Naive thymus-derived CD4-positive, alpha-beta T cell (primary cell): ENCODE measurements at regions not wholly inside any gene's neighbourhood (a gene's known extent, or its start where the extent isn't known, plus 50 kb on each side); places are given as distances from the start of the nearest gene placed in this dataset.

Experiments used
- ATAC-seq: fragments of 150-1000 bp; cut with Tn5 transposase; 2 replicates; pipeline ENCODE4 v1.10.0; 2021; ENCODE audit warnings: mild to moderate bottlenecking, moderate library complexity
- CTCF ChIA-PET: fragments of 350-600 bp; sonication (Branson Sonifier 250); formaldehyde crosslinking; loops from one replicate; lab custom pipeline; 2021; ENCODE audit warnings: antibody characterized with exemption; lab: Charles Lee
- POLR2A ChIA-PET: fragments of 350-600 bp; sonication (Branson Sonifier 250); formaldehyde crosslinking; loops from one replicate; lab custom pipeline; 2021; ENCODE audit warnings: antibody characterized with exemption, inconsistent platforms; lab: Charles Lee
- DNase-seq, 9 donors: peaks; one replicate each; pipeline versions ENCODE4 v3.0.0 to v3.0.0-alpha.2; 2020 to 2022; ENCODE audit warnings: mixed read lengths in 1 of 9
- H3K27ac ChIP-seq: one replicate; pipeline ENCODE4 v1.7.0; 2013; ENCODE audit warnings: mild to moderate bottlenecking, low read depth, low read length, moderate library complexity
- H3K27me3 ChIP-seq, 2 donors: one replicate each; pipeline ENCODE4 v1.7.0; 2013; ENCODE audit warnings: low read length in 2 of 2, mild to moderate bottlenecking in 2 of 2, moderate library complexity in 2 of 2; ENCODE audit not compliant: control insufficient read depth in 2 of 2, insufficient read depth in 2 of 2
- H3K36me3 ChIP-seq, 3 experiments: 1 replicate in 2 of 3; 2 replicates in 1 of 3; pipeline ENCODE4 v1.7.0; 2013; ENCODE audit warnings: low read length in 3 of 3, mild to moderate bottlenecking in 3 of 3, moderate library complexity in 1 of 3; ENCODE audit not compliant: insufficient read depth in 3 of 3, control insufficient read depth in 2 of 3
- H3K4me1 ChIP-seq, 2 donors: one replicate each; pipeline ENCODE4 v1.7.0; 2013; ENCODE audit warnings: low read length in 2 of 2, mild to moderate bottlenecking in 2 of 2, moderate library complexity in 1 of 2; ENCODE audit not compliant: control insufficient read depth in 2 of 2, insufficient read depth in 2 of 2
- H3K4me3 ChIP-seq: 2 replicates; pipeline ENCODE4 v1.7.0; 2013; ENCODE audit warnings: mild to moderate bottlenecking, low read length
- H3K9me3 ChIP-seq, 3 experiments: 1 replicate in 2 of 3; 2 replicates in 1 of 3; pipeline ENCODE4 v1.7.0; 2013; ENCODE audit warnings: low read length in 3 of 3; ENCODE audit not compliant: control insufficient read depth in 2 of 3
- H3K27ac Mint-ChIP-seq, 9 donors: one replicate each; pipeline ENCODE4 v1.8.0; 2020 to 2022; ENCODE audit warnings: mixed read lengths in 9 of 9, mild to moderate bottlenecking in 8 of 9, moderate library complexity in 5 of 9, inconsistent platforms in 2 of 9
- H3K27me3 Mint-ChIP-seq, 5 donors: one replicate each; pipeline ENCODE4 v1.8.0; 2021 to 2022; ENCODE audit warnings: mixed read lengths in 5 of 5, mild to moderate bottlenecking in 1 of 5
- H3K36me3 Mint-ChIP-seq, 5 donors: one replicate each; pipeline ENCODE4 v1.8.0; 2020 to 2022; ENCODE audit warnings: mixed read lengths in 5 of 5, mild to moderate bottlenecking in 3 of 5, inconsistent platforms in 1 of 5
- H3K4me1 Mint-ChIP-seq, 7 donors: one replicate each; pipeline ENCODE4 v1.8.0; 2020 to 2022; ENCODE audit warnings: mixed read lengths in 7 of 7, mild to moderate bottlenecking in 3 of 7, inconsistent platforms in 1 of 7
- H3K4me3 Mint-ChIP-seq, 10 donors: one replicate each; pipeline ENCODE4 v1.8.0; 2020 to 2022; ENCODE audit warnings: mild to moderate bottlenecking in 10 of 10, mixed read lengths in 10 of 10, moderate library complexity in 6 of 10, inconsistent platforms in 2 of 10
- H3K9me3 Mint-ChIP-seq, 11 donors: one replicate each; pipeline ENCODE4 v1.8.0; 2020 to 2022; ENCODE audit warnings: mixed read lengths in 11 of 11, mild to moderate bottlenecking in 4 of 11, inconsistent platforms in 1 of 11, moderate library complexity in 1 of 11
- intact Hi-C, 2 donors: fragments of 100-400 bp; cut with micrococcal nuclease; formaldehyde crosslinking; loops; one replicate each; pipeline ENCODE4 v1.15.1; 2023

DNA sequence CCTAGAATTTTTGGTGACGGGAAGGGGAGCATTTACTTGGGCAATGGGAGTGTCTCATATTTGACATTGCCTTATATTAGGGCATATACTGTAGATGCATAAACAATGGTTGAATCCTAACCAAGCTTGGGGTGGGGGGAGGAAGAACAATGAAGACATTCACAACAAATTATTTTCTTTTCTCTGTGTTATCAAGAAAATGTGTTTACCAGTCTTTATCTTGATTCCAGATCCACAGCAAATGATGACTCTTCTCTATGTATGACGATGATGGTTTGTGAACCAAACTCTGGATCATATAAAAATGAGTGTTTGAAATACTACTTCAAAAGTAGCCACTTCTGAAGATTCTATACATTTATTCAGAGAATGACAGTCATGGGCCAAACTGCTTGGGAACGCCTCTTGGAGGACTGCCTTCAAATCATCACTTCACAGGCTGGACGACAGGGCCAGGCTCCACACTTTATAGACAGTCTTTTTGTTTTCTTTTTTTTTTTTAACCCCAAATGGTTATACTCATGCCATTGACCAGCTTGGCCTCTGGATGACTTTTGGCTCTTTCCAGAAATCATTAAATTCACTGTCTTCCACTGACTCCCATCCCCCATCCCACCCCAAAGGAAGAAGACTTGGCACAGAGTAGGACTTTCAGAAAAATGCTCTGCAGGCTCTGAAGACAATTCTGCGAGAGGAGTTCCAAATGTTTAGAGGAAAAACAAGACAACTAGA is 123.8 kb upstream of the LIFR start:
- H3K4me3 Mint-ChIP-seq = no peak overlapping the region
- no peaks in the 10 kb centered on the region for H3K36me3 Mint-ChIP-seq
- peaks cover 0 to 10% (median 2%) of the 10 kb centered on the region in 11 donors for H3K9me3 Mint-ChIP-seq
- DNase-seq = no peak
- H3K27me3 Mint-ChIP-seq = peaks cover 4 to 15% (median 10%) of the 10 kb centered on the region in 5 donors
- ChIA-PET POLR2A (no interaction called here), CTCF (no interaction called here)
- Histone ChIP-seq H3K36me3 (no peaks in the 10 kb centered on the region), H3K27ac (no peak overlapping the region), H3K4me3 (no peak overlapping the region), H3K4me1 (no peaks in the 10 kb centered on the region), H3K27me3 (no peaks in the 10 kb centered on the region), H3K9me3 (no peaks in the 10 kb centered on the region)
- no peak for ATAC-seq
- H3K4me1 Mint-ChIP-seq = no peaks in the 10 kb centered on the region
- no peak overlapping the region for H3K27ac Mint-ChIP-seq
- intact Hi-C loops = no loop called here

DNA sequence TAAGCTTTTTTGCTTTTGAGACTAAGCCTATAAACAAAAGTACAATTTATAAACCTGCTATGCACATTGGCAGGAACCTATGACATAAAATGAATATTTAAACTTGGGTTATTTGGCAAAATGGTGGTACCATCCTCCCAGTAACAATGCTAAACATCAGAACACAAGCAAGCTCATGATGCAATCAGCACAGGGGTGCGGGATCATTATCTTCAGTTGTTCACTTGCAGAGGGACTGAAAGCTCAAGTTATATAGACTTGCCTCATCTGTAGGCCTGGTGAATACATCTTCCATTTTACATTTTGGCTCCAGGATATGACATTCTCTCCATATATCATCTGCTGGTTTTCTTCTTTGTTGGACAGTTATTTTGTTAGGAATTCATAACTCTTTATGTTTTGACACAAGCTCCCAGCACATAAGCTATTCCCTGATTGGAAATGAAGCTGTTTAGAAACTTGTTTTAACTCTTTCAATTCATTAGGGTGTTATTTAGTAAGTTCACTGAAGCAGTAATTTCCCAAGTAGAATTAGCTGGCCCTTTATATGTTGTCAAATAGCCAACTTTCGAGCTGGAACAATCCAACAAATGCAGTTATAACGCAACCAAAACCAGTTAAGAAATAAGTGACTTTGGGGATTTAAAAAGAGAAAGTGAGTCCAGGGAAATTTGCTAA is 124.7 kb upstream of the LIFR start:
- DNase-seq (no peak), ATAC-seq (no peak)
- Histone ChIP-seq H3K36me3 (no peaks in the 10 kb centered on the region), H3K4me3 (no peak overlapping the region), H3K27me3 (no peaks in the 10 kb centered on the region), H3K9me3 (no peaks in the 10 kb centered on the region), H3K4me1 (no peaks in the 10 kb centered on the region), H3K27ac (no peak overlapping the region)
- intact Hi-C loops = no loop called here
- Mint-ChIP-seq H3K27me3 (peaks cover 2 to 15% (median 10%) of the 10 kb centered on the region in 5 donors), H3K9me3 (peaks cover 0 to 4% (median 0%) of the 10 kb centered on the region in 11 donors), H3K4me1 (no peaks in the 10 kb centered on the region), H3K27ac (no peak overlapping the region), H3K36me3 (no peaks in the 10 kb centered on the region), H3K4me3 (no peak overlapping the region)
- ChIA-PET POLR2A (no interaction called here), CTCF (no interaction called here)

DNA sequence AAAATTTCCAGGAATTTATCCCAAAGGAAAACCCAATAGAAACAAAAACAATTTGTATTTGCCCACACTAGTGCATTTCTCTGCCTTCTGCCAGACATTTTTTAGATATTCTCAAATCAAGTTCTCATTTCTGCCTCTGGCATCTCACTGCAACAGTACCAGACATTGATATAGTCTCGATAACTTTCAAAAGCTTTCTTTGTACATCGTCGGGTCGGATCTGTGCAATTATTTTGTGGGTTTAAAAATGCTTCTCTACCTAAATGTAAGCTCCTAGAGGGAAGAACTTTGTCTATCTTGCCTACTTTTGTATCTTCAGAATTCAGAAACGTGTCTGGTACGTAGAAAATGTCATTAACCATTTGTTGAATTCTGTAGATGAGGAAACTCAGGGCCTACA is 125.5 kb upstream of the LIFR start:
- no peak overlapping the region for H3K4me3 Mint-ChIP-seq
- H3K9me3 ChIP-seq = no peaks in the 10 kb centered on the region
- no peaks in the 10 kb centered on the region for H3K4me1 Mint-ChIP-seq
- H3K36me3 Mint-ChIP-seq = no peaks in the 10 kb centered on the region
- peaks cover 0 to 4% (median 0%) of the 10 kb centered on the region in 11 donors for H3K9me3 Mint-ChIP-seq
- no peak for ATAC-seq
- peaks cover 2 to 15% (median 10%) of the 10 kb centered on the region in 5 donors for H3K27me3 Mint-ChIP-seq
- no peak for DNase-seq
- intact Hi-C loops = no loop called here
- H3K27me3 ChIP-seq = no peaks in the 10 kb centered on the region
- H3K27ac ChIP-seq = no peak overlapping the region
- H3K4me1 ChIP-seq = no peaks in the 10 kb centered on the region
- no peak overlapping the region for H3K4me3 ChIP-seq
- ChIA-PET POLR2A (no interaction called here), CTCF (no interaction called here)
- no peak overlapping the region for H3K27ac Mint-ChIP-seq
- no peaks in the 10 kb centered on the region for H3K36me3 ChIP-seq

DNA sequence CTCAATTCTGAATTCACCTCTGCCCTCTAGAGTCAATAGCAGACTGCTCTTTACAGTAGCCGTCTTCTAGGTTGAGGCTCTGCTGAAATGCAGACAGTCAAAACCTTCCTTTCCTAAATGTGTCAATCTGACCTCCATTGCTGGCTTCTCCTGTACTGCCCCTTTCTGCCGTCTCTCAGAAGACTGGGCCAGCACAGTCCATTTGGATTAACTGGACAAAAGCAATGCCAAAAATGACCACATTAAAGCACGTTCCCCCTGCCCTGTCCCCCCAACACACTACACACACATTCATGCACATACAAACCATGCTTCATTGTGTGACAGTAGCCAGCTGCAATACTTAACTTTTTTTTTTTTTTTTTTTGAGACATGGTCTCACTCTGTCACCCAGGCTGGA is 130.2 kb upstream of the LIFR start:
- Mint-ChIP-seq H3K4me3 (no peak overlapping the region), H3K27ac (no peak overlapping the region), H3K4me1 (no peaks in the 10 kb centered on the region), H3K27me3 (peaks cover 2 to 42% (median 28%) of the 10 kb centered on the region in 5 donors), H3K9me3 (peaks cover 0 to 21% (median 10%) of the 10 kb centered on the region in 11 donors), H3K36me3 (no peaks in the 10 kb centered on the region)
- Histone ChIP-seq H3K4me1 (no peaks in the 10 kb centered on the region), H3K4me3 (no peak overlapping the region), H3K9me3 (no peaks in the 10 kb centered on the region), H3K27ac (no peak overlapping the region), H3K36me3 (no peaks in the 10 kb centered on the region), H3K27me3 (no peaks in the 10 kb centered on the region)
- ATAC-seq = no peak
- intact Hi-C loops = no loop called here
- DNase-seq = no peak
- ChIA-PET CTCF (no interaction called here), POLR2A (no interaction called here)

DNA sequence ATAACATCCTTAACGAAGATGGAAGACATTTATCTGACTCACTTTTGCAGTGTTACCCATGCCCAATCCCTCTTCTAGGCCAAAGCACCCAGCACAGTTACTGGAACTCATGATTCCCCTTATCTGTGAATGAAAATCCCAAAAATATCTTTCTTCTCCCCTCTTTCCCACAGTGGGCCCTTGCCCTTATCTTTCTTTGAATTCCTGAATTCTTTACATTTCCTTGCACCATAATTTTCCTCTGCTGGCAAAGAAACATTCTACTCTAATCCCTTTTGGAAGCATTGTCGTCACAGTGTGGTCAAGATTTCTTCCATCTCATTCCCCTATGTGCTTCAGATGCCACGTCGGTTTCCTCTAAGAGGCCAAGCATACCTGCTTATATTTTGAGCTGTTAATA is 135.9 kb upstream of the LIFR start:
- H3K27me3 ChIP-seq = no peaks in the 10 kb centered on the region
- H3K27ac ChIP-seq = no peak overlapping the region
- Mint-ChIP-seq H3K27me3 (peaks cover 4 to 59% (median 49%) of the 10 kb centered on the region in 5 donors), H3K27ac (no peak overlapping the region), H3K4me3 (no peak overlapping the region), H3K36me3 (no peaks in the 10 kb centered on the region), H3K4me1 (no peaks in the 10 kb centered on the region), H3K9me3 (peaks cover 0 to 26% (median 11%) of the 10 kb centered on the region in 11 donors)
- no peaks in the 10 kb centered on the region for H3K4me1 ChIP-seq
- intact Hi-C loops = no loop called here
- no peak for ATAC-seq
- H3K9me3 ChIP-seq = no peaks in the 10 kb centered on the region
- CTCF ChIA-PET = no interaction called here
- H3K4me3 ChIP-seq = no peak overlapping the region
- H3K36me3 ChIP-seq = no peaks in the 10 kb centered on the region
- POLR2A ChIA-PET = no interaction called here
- DNase-seq = no peak

DNA sequence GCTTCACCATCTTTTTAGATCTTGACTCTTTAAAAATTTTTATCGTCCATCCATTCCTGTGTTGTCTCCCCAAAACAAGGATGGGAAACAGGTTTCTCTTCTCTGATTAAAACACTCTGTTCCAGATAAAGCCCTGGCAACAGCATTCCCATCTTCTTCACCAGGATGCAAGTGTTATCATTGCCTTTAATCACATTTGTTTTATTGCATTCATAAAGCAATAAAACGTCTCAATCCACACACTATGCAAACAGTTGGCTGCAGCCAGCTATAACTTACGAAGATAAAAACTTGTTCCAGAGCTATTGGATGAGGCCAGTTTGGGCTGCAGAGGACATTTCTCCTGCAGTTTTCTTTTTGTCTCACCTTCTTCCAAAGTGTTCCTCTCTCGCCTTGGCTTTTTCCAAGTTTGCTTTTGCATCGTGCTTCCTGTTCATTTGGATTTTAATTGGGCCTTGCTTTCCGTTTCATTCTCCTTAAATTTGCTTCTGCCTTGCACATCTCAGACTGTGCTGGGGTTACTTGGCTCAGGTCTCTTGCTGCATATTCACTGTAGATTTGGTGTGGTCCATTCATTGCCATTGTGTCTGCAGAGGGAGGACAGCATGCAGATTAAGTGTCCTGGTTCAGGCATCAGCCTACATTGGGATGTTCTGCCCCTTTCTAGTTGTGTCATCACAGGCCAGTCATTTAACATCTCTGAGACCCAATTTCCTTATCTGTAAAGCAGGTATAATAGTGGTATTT is 136.5 kb upstream of the LIFR start:
- H3K4me1 ChIP-seq = no peaks in the 10 kb centered on the region
- CTCF ChIA-PET = no interaction called here
- H3K36me3 ChIP-seq = no peaks in the 10 kb centered on the region
- no peaks in the 10 kb centered on the region for H3K27me3 ChIP-seq
- no peaks in the 10 kb centered on the region for H3K36me3 Mint-ChIP-seq
- no peak overlapping the region for H3K4me3 ChIP-seq
- H3K27me3 Mint-ChIP-seq = peaks cover 4 to 56% (median 54%) of the 10 kb centered on the region in 5 donors
- H3K9me3 ChIP-seq = no peaks in the 10 kb centered on the region
- no peaks in the 10 kb centered on the region for H3K4me1 Mint-ChIP-seq
- ATAC-seq (no peak), DNase-seq (no peak)
- no peak overlapping the region for H3K27ac ChIP-seq
- H3K4me3 Mint-ChIP-seq = no peak overlapping the region
- POLR2A ChIA-PET = no interaction called here
- H3K9me3 Mint-ChIP-seq = peaks cover 0 to 26% (median 13%) of the 10 kb centered on the region in 11 donors
- H3K27ac Mint-ChIP-seq = no peak overlapping the region
- intact Hi-C loops = no loop called here
